Keratinocyte (primary cell): ENCODE measurements at regions not wholly inside any gene's neighbourhood (a gene's known extent, or its start where the extent isn't known, plus 50 kb on each side); places are given as distances from the start of the nearest gene placed in this dataset.

Experiments
- EZH2 ChIP-seq: IDR thresholded peaks from one replicate; pipeline ENCODE4 v1.6.1; 2012; ENCODE audit warnings: inconsistent platforms, mild to moderate bottlenecking, low read length, moderate library complexity
- TF ChIP-seq, protein P1 (sequence below), 3 experiments: IDR thresholded peaks in 1 of 3; conservative IDR thresholded peaks in 1 of 3; optimal IDR thresholded peaks in 1 of 3; 2 replicates in 2 of 3; 3 replicates in 1 of 3; pipeline versions ENCODE3 to v1.5.1; 2011; ENCODE audit warnings: low read length in 3 of 3, mild to moderate bottlenecking in 3 of 3, moderate library complexity in 2 of 3, control low read depth in 1 of 3, inconsistent platforms in 1 of 3; ENCODE audit not compliant: insufficient read depth in 2 of 3; ENCODE audit errors: extremely low read depth in 1 of 3

DNA sequence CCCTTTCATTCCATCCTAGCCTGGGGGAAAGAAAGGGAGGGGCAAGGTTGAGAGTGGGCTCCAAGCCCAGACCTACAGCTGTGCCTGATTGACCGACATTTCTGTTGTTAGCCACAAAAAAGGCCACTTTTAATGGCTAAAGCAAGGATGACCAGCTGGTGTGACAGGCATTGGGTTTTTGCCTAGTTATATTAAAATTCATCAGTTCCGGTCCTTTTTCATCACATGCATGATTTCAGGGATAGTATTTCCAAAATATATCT is 192.3 kb downstream of the ZNF326 start:
- TF ChIP-seq, protein P1, sequence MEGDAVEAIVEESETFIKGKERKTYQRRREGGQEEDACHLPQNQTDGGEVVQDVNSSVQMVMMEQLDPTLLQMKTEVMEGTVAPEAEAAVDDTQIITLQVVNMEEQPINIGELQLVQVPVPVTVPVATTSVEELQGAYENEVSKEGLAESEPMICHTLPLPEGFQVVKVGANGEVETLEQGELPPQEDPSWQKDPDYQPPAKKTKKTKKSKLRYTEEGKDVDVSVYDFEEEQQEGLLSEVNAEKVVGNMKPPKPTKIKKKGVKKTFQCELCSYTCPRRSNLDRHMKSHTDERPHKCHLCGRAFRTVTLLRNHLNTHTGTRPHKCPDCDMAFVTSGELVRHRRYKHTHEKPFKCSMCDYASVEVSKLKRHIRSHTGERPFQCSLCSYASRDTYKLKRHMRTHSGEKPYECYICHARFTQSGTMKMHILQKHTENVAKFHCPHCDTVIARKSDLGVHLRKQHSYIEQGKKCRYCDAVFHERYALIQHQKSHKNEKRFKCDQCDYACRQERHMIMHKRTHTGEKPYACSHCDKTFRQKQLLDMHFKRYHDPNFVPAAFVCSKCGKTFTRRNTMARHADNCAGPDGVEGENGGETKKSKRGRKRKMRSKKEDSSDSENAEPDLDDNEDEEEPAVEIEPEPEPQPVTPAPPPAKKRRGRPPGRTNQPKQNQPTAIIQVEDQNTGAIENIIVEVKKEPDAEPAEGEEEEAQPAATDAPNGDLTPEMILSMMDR (optimal IDR thresholded peaks at IDR 0.05 in 1 of 3, IDR thresholded peaks at IDR 0.05 in 1 of 3, conservative IDR thresholded peaks at IDR 0.05 in 1 of 3; ENCODE audit: extremely low read depth in 1 of 3, insufficient read depth in 2 of 3, low read length in 3 of 3): no peak
- TF ChIP-seq EZH2: no peak
